H9 (cell line): ENCODE measurements at regions not wholly inside any gene's neighbourhood (a gene's known extent, or its start where the extent isn't known, plus 50 kb on each side); places are given as distances from the start of the nearest gene placed in this dataset.
A peak's percentile ranks its signal among the peaks of the same experiment; 100 is the strongest.

Experiments used
- DNase-seq: peaks from one replicate; pipeline ENCODE4 v3.0.0-alpha.2; 2017
- H2AFZ ChIP-seq: one replicate; pipeline ENCODE4 v1.6.1; 2013; ENCODE audit warnings: mild to moderate bottlenecking, low read length, control low read depth, moderate library complexity
- H2AK5ac ChIP-seq: 2 replicates; pipeline ENCODE4 v1.6.1; 2013; ENCODE audit warnings: low read length, control low read depth, mixed read lengths; ENCODE audit not compliant: insufficient read length
- H2BK120ac ChIP-seq: one replicate; pipeline ENCODE4 v1.6.1; 2013; ENCODE audit warnings: low read depth, mild to moderate bottlenecking, low read length, control low read depth, inconsistent platforms; ENCODE audit not compliant: poor library complexity, severe bottlenecking
- H2BK12ac ChIP-seq: 2 replicates; pipeline ENCODE4 v1.6.1; 2013; ENCODE audit warnings: low read length, control low read depth, mixed read lengths, low read depth; ENCODE audit not compliant: insufficient read length
- H2BK15ac ChIP-seq: 2 replicates; pipeline ENCODE4 v1.6.1; 2013; ENCODE audit warnings: low read depth, low read length, control low read depth
- H2BK20ac ChIP-seq: one replicate; pipeline ENCODE4 v1.6.1; 2013; ENCODE audit warnings: low read depth, mild to moderate bottlenecking, low read length, control low read depth, inconsistent platforms; ENCODE audit not compliant: poor library complexity, severe bottlenecking
- H2BK5ac ChIP-seq: 2 replicates; pipeline ENCODE4 v1.6.1; 2013; ENCODE audit warnings: low read length, control low read depth, mixed read lengths; ENCODE audit not compliant: insufficient read length
- H3K14ac ChIP-seq: 2 replicates; pipeline ENCODE4 v1.6.1; 2013; ENCODE audit warnings: low read length, control low read depth; ENCODE audit not compliant: insufficient read depth
- H3K18ac ChIP-seq: 2 replicates; pipeline ENCODE4 v1.6.1; 2013; ENCODE audit warnings: low read depth, mild to moderate bottlenecking, mixed read lengths, low read length, control low read depth; ENCODE audit not compliant: insufficient read length
- H3K23ac ChIP-seq: 2 replicates; pipeline ENCODE4 v1.6.1; 2013; ENCODE audit warnings: low read length, control low read depth, mixed read lengths, low read depth; ENCODE audit not compliant: insufficient read length
- H3K23me2 ChIP-seq: 2 replicates; pipeline ENCODE4 v1.6.1; 2013; ENCODE audit warnings: low read depth, mild to moderate bottlenecking, mixed read lengths, low read length, control low read depth; ENCODE audit not compliant: insufficient read length, poor library complexity, severe bottlenecking
- H3K27ac ChIP-seq: 2 replicates; pipeline ENCODE4 v1.5.1; 2013; ENCODE audit warnings: low read length, control low read depth, mixed read lengths, low read depth; ENCODE audit not compliant: insufficient read length
- H3K27me3 ChIP-seq: 2 replicates; pipeline ENCODE4 v1.6.1; 2013; ENCODE audit warnings: low read length, control low read depth, inconsistent platforms; ENCODE audit not compliant: insufficient read depth
- H3K4ac ChIP-seq: 2 replicates; pipeline ENCODE4 v1.6.1; 2013; ENCODE audit warnings: low read depth, mild to moderate bottlenecking, control low read depth, inconsistent platforms, low read length, moderate library complexity
- H3K4me1 ChIP-seq: 2 replicates; pipeline ENCODE4 v1.6.1; 2013; ENCODE audit warnings: low read length, control low read depth, inconsistent platforms; ENCODE audit not compliant: insufficient read depth
- H3K4me2 ChIP-seq: 2 replicates; pipeline ENCODE4 v1.6.1; 2013; ENCODE audit warnings: low read length, control low read depth, mixed read lengths; ENCODE audit not compliant: insufficient read length, insufficient read depth
- H3K56ac ChIP-seq: 2 replicates; pipeline ENCODE4 v1.6.1; 2013; ENCODE audit warnings: low read depth, mild to moderate bottlenecking, mixed read lengths, low read length, control low read depth; ENCODE audit not compliant: insufficient read length
- H3K79me1 ChIP-seq: 2 replicates; pipeline ENCODE4 v1.6.1; 2013; ENCODE audit warnings: low read depth, mild to moderate bottlenecking, moderate library complexity, low read length, control low read depth, inconsistent platforms; ENCODE audit not compliant: insufficient read depth, poor library complexity, severe bottlenecking
- H3K79me2 ChIP-seq: 2 replicates; pipeline ENCODE4 v1.6.1; 2013; ENCODE audit warnings: low read length, control low read depth, inconsistent platforms; ENCODE audit not compliant: insufficient read depth
- H3K9ac ChIP-seq: 2 replicates; pipeline ENCODE4 v1.6.1; 2013; ENCODE audit warnings: low read length, control low read depth, mixed read lengths; ENCODE audit not compliant: insufficient read length; ENCODE audit errors: extremely low read depth
- H3K9me3 ChIP-seq: one replicate; pipeline ENCODE4 v1.6.1; 2013; ENCODE audit warnings: low read depth, low read length, inconsistent platforms; ENCODE audit not compliant: control insufficient read depth
- H3T11ph ChIP-seq: one replicate; pipeline ENCODE4 v1.6.1; 2013; ENCODE audit warnings: mild to moderate bottlenecking, low read length, control low read depth, inconsistent platforms
- H4K20me1 ChIP-seq: one replicate; pipeline ENCODE4 v1.6.1; 2013; ENCODE audit not compliant: control insufficient read depth, insufficient read length, insufficient read depth
- H4K5ac ChIP-seq: 2 replicates; pipeline ENCODE4 v1.6.1; 2013; ENCODE audit warnings: low read depth, mild to moderate bottlenecking, mixed read lengths, low read length, control low read depth; ENCODE audit not compliant: insufficient read length
- H4K8ac ChIP-seq: replicated peaks from 2 replicates; pipeline ENCODE4 v1.6.1; 2013; ENCODE audit warnings: low read length, control low read depth, mixed read lengths, low read depth; ENCODE audit not compliant: insufficient read length
- H4K91ac ChIP-seq: 2 replicates; pipeline ENCODE4 v1.6.1; 2013; ENCODE audit warnings: low read depth, mild to moderate bottlenecking, moderate library complexity, mixed read lengths, low read length, control low read depth; ENCODE audit not compliant: insufficient read length
- H3K27ac Mint-ChIP-seq, 3 experiments: 2 replicates in 2 of 3; 3 replicates in 1 of 3; pipeline ENCODE4 v1.8.0; 2020 to 2021; ENCODE audit warnings: mixed read lengths in 3 of 3, mild to moderate bottlenecking in 1 of 3, moderate library complexity in 1 of 3
- H3K27me3 Mint-ChIP-seq: 2 replicates; pipeline ENCODE4 v1.8.0; 2021; ENCODE audit warnings: low read depth, mild to moderate bottlenecking, moderate library complexity, mixed read lengths
- H3K36me3 Mint-ChIP-seq, 3 experiments: 2 replicates in 2 of 3; 3 replicates in 1 of 3; pipeline ENCODE4 v1.8.0; 2020 to 2021; ENCODE audit warnings: low read depth in 3 of 3, mixed read lengths in 3 of 3; ENCODE audit not compliant: insufficient read depth in 1 of 3
- H3K4me1 Mint-ChIP-seq, 2 experiments: 2 replicates each; pipeline ENCODE4 v1.8.0; 2020; ENCODE audit warnings: mixed read lengths in 2 of 2
- H3K4me3 Mint-ChIP-seq, 2 experiments: 2 replicates in 1 of 2; 3 replicates in 1 of 2; pipeline ENCODE4 v1.8.0; 2020 to 2021; ENCODE audit warnings: mild to moderate bottlenecking in 2 of 2, mixed read lengths in 2 of 2, moderate library complexity in 1 of 2
- H3K9me3 Mint-ChIP-seq, 2 experiments: 2 replicates in 1 of 2; 3 replicates in 1 of 2; pipeline ENCODE4 v1.8.0; 2020; ENCODE audit warnings: mild to moderate bottlenecking in 2 of 2, mixed read lengths in 2 of 2, moderate library complexity in 1 of 2
- WGBS: extraction: QIAGEN DNeasy Blood & Tissue Kit; methylation state at CpG from one replicate; pipeline ENCODE4 v1.1.7; 2013; ENCODE audit warnings: missing lambda C conversion rate, low lambda C conversion rate, mixed read lengths; ENCODE audit not compliant: insufficient read length; ENCODE audit errors: extremely low coverage; 5-methylcytosine and 5-hydroxymethylcytosine counted together
- TF ChIP-seq, protein P1 (sequence below): fragments of 200-600 bp; sonication (generic); conservative IDR thresholded peaks from 3 replicates; pipeline ENCODE4 v1.8.0; 2021; ENCODE audit warnings: antibody characterized with exemption, mild to moderate bottlenecking

GRCh38 chr3:135456108-135456790 lies 509.3 kb upstream of the PPP2R3A start:
- WGBS, result no CpG with 5 or more reads among the region's 15 CpGs
- no peak overlapping the region for H2BK120ac ChIP-seq
- no peak overlapping the region for H3K18ac ChIP-seq
- H2BK5ac ChIP-seq, result no peak overlapping the region
- no peaks in the 10 kb centered on the region for H3K23me2 ChIP-seq
- no peak overlapping the region for H4K91ac ChIP-seq
- no peak overlapping the region for H2BK15ac ChIP-seq
- no peak overlapping the region for H3K27ac ChIP-seq
- H2BK20ac ChIP-seq, result no peak overlapping the region
- H3K79me2 ChIP-seq, result no peaks in the 10 kb centered on the region
- Mint-ChIP-seq H3K4me3 (peak overlapping the region in 1 of 2 experiments; percentile 61; a peak in 2 of 5 replicates), H3K4me1 (peaks cover 20% of the 10 kb centered on the region in 2 experiments), H3K9me3 (peaks cover 0 to 7% of the 10 kb centered on the region in 2 experiments; a peak in 3 of 5 replicates), H3K36me3 (peaks cover 0 to 8% (median 0%) of the 10 kb centered on the region in 3 experiments; a peak in 2 of 7 replicates), H3K27me3 (peaks cover 3% of the 10 kb centered on the region), H3K27ac (peak overlapping the region in 1 of 3 experiments; percentile 88; a peak in 2 of 7 replicates)
- peak; percentile 85 for DNase-seq
- peaks cover 4% of the 10 kb centered on the region; the same call in 1 of the 2 replicates for H3K4me1 ChIP-seq
- no peaks in the 10 kb centered on the region for H3K79me1 ChIP-seq
- no peak overlapping the region for H3K14ac ChIP-seq
- H3K56ac ChIP-seq, result no peak overlapping the region
- H2BK12ac ChIP-seq, result no peak overlapping the region
- TF ChIP-seq, protein P1, sequence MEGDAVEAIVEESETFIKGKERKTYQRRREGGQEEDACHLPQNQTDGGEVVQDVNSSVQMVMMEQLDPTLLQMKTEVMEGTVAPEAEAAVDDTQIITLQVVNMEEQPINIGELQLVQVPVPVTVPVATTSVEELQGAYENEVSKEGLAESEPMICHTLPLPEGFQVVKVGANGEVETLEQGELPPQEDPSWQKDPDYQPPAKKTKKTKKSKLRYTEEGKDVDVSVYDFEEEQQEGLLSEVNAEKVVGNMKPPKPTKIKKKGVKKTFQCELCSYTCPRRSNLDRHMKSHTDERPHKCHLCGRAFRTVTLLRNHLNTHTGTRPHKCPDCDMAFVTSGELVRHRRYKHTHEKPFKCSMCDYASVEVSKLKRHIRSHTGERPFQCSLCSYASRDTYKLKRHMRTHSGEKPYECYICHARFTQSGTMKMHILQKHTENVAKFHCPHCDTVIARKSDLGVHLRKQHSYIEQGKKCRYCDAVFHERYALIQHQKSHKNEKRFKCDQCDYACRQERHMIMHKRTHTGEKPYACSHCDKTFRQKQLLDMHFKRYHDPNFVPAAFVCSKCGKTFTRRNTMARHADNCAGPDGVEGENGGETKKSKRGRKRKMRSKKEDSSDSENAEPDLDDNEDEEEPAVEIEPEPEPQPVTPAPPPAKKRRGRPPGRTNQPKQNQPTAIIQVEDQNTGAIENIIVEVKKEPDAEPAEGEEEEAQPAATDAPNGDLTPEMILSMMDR, result peak; percentile 74
- no peak overlapping the region for H3K4ac ChIP-seq
- no peak overlapping the region for H2AK5ac ChIP-seq
- no peak overlapping the region for H3T11ph ChIP-seq
- no peak overlapping the region for H2AFZ ChIP-seq
- no peak overlapping the region for H3K9ac ChIP-seq
- no peak overlapping the region for H4K8ac ChIP-seq
- no peaks in the 10 kb centered on the region for H3K9me3 ChIP-seq
- no peaks in the 10 kb centered on the region for H4K20me1 ChIP-seq
- H4K5ac ChIP-seq, result no peak overlapping the region
- no peak overlapping the region for H3K23ac ChIP-seq
- no peak overlapping the region for H3K4me2 ChIP-seq
- no peaks in the 10 kb centered on the region for H3K27me3 ChIP-seq
